NCI-H69 (cell line): ENCODE measurements at regions not wholly inside any gene's neighbourhood (a gene's known extent, or its start where the extent isn't known, plus 50 kb on each side); places are given as distances from the start of the nearest gene placed in this dataset.

Experiments
- DNase-seq: peaks from one replicate; lab custom pipeline; 2025; lab: John Stamatoyannopoulos, UW

DNA sequence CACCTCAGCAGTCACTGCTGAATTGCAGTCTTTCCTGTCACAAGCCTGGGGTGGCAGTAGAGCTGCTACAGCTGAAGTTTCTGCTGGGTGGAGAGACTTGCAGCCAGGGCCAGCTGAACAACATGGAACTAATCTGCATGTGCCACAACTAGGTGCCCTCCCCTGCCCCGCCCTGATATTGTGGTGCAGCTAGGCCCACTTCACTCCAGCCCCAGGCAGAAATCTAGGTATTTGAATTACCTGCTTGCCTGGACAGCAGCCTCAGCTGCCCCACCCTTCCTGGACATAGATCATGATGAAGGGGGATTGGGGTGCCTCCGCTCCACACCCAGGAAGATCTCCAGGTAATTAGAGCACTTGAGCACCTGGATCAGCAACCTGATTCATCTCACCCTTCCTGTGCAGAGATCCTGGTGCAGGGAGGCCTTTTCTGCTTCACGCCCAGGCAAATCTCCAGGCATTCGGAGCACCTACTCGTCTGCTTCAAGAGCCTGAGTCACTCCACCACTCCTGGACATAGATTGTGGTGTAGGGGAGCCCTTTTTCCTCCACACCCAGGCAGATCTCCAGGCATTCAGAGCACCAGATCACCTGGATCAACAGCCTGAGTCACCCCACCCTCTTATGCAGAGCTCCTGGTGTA, 477.0 kb downstream of the SOX5 start:
- DNase-seq, result peak; percentile 17

DNA sequence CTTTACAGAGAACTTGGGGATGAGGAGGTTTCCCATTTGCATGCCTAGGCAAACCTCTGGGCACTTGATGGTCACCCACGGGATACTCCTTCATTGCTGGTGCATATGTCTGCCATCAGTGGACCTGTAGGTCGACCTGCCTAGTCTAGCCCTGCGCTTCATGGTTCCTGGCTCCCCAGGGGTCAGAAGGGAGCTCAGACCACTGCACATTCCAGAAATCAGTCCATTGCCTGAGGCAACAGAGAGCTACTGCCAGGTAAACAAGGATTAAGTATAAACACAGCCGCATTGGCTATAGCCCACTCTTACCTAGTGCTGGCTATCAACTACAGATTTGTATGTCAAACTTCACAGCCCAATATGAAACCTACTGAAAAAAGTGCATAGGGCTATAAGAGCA, 476.4 kb downstream of the SOX5 start:
- peak; percentile 9 for DNase-seq

- no peak for DNase-seq
These were observed 475.0 kb downstream of the SOX5 start for GRCh38 chr12:23474438-23474976.
